H9 (cell line): ENCODE measurements at regions not wholly inside any gene's neighbourhood (a gene's known extent, or its start where the extent isn't known, plus 50 kb on each side); places are given as distances from the start of the nearest gene placed in this dataset.
"Not testable (repeated sequence)": the region's sequence is repeated elsewhere in the genome, so short reads cannot be mapped to it uniquely, and the experiment has no call there.

Experiments used
- DNase-seq: peaks from one replicate; pipeline ENCODE4 v3.0.0-alpha.2; 2017
- H2AFZ ChIP-seq: one replicate; pipeline ENCODE4 v1.6.1; 2013; ENCODE audit warnings: mild to moderate bottlenecking, low read length, control low read depth, moderate library complexity
- H2AK5ac ChIP-seq: 2 replicates; pipeline ENCODE4 v1.6.1; 2013; ENCODE audit warnings: low read length, control low read depth, mixed read lengths; ENCODE audit not compliant: insufficient read length
- H2BK120ac ChIP-seq: one replicate; pipeline ENCODE4 v1.6.1; 2013; ENCODE audit warnings: low read depth, mild to moderate bottlenecking, low read length, control low read depth, inconsistent platforms; ENCODE audit not compliant: poor library complexity, severe bottlenecking
- H2BK12ac ChIP-seq: 2 replicates; pipeline ENCODE4 v1.6.1; 2013; ENCODE audit warnings: low read length, control low read depth, mixed read lengths, low read depth; ENCODE audit not compliant: insufficient read length
- H2BK15ac ChIP-seq: 2 replicates; pipeline ENCODE4 v1.6.1; 2013; ENCODE audit warnings: low read depth, low read length, control low read depth
- H2BK20ac ChIP-seq: one replicate; pipeline ENCODE4 v1.6.1; 2013; ENCODE audit warnings: low read depth, mild to moderate bottlenecking, low read length, control low read depth, inconsistent platforms; ENCODE audit not compliant: poor library complexity, severe bottlenecking
- H2BK5ac ChIP-seq: 2 replicates; pipeline ENCODE4 v1.6.1; 2013; ENCODE audit warnings: low read length, control low read depth, mixed read lengths; ENCODE audit not compliant: insufficient read length
- H3K14ac ChIP-seq: 2 replicates; pipeline ENCODE4 v1.6.1; 2013; ENCODE audit warnings: low read length, control low read depth; ENCODE audit not compliant: insufficient read depth
- H3K18ac ChIP-seq: 2 replicates; pipeline ENCODE4 v1.6.1; 2013; ENCODE audit warnings: low read depth, mild to moderate bottlenecking, mixed read lengths, low read length, control low read depth; ENCODE audit not compliant: insufficient read length
- H3K23ac ChIP-seq: 2 replicates; pipeline ENCODE4 v1.6.1; 2013; ENCODE audit warnings: low read length, control low read depth, mixed read lengths, low read depth; ENCODE audit not compliant: insufficient read length
- H3K23me2 ChIP-seq: 2 replicates; pipeline ENCODE4 v1.6.1; 2013; ENCODE audit warnings: low read depth, mild to moderate bottlenecking, mixed read lengths, low read length, control low read depth; ENCODE audit not compliant: insufficient read length, poor library complexity, severe bottlenecking
- H3K27ac ChIP-seq: 2 replicates; pipeline ENCODE4 v1.5.1; 2013; ENCODE audit warnings: low read length, control low read depth, mixed read lengths, low read depth; ENCODE audit not compliant: insufficient read length
- H3K27me3 ChIP-seq: 2 replicates; pipeline ENCODE4 v1.6.1; 2013; ENCODE audit warnings: low read length, control low read depth, inconsistent platforms; ENCODE audit not compliant: insufficient read depth
- H3K4ac ChIP-seq: 2 replicates; pipeline ENCODE4 v1.6.1; 2013; ENCODE audit warnings: low read depth, mild to moderate bottlenecking, control low read depth, inconsistent platforms, low read length, moderate library complexity
- H3K4me1 ChIP-seq: 2 replicates; pipeline ENCODE4 v1.6.1; 2013; ENCODE audit warnings: low read length, control low read depth, inconsistent platforms; ENCODE audit not compliant: insufficient read depth
- H3K4me2 ChIP-seq: 2 replicates; pipeline ENCODE4 v1.6.1; 2013; ENCODE audit warnings: low read length, control low read depth, mixed read lengths; ENCODE audit not compliant: insufficient read length, insufficient read depth
- H3K56ac ChIP-seq: 2 replicates; pipeline ENCODE4 v1.6.1; 2013; ENCODE audit warnings: low read depth, mild to moderate bottlenecking, mixed read lengths, low read length, control low read depth; ENCODE audit not compliant: insufficient read length
- H3K79me1 ChIP-seq: 2 replicates; pipeline ENCODE4 v1.6.1; 2013; ENCODE audit warnings: low read depth, mild to moderate bottlenecking, moderate library complexity, low read length, control low read depth, inconsistent platforms; ENCODE audit not compliant: insufficient read depth, poor library complexity, severe bottlenecking
- H3K79me2 ChIP-seq: 2 replicates; pipeline ENCODE4 v1.6.1; 2013; ENCODE audit warnings: low read length, control low read depth, inconsistent platforms; ENCODE audit not compliant: insufficient read depth
- H3K9ac ChIP-seq: 2 replicates; pipeline ENCODE4 v1.6.1; 2013; ENCODE audit warnings: low read length, control low read depth, mixed read lengths; ENCODE audit not compliant: insufficient read length; ENCODE audit errors: extremely low read depth
- H3K9me3 ChIP-seq: one replicate; pipeline ENCODE4 v1.6.1; 2013; ENCODE audit warnings: low read depth, low read length, inconsistent platforms; ENCODE audit not compliant: control insufficient read depth
- H3T11ph ChIP-seq: one replicate; pipeline ENCODE4 v1.6.1; 2013; ENCODE audit warnings: mild to moderate bottlenecking, low read length, control low read depth, inconsistent platforms
- H4K20me1 ChIP-seq: one replicate; pipeline ENCODE4 v1.6.1; 2013; ENCODE audit not compliant: control insufficient read depth, insufficient read length, insufficient read depth
- H4K5ac ChIP-seq: 2 replicates; pipeline ENCODE4 v1.6.1; 2013; ENCODE audit warnings: low read depth, mild to moderate bottlenecking, mixed read lengths, low read length, control low read depth; ENCODE audit not compliant: insufficient read length
- H4K8ac ChIP-seq: replicated peaks from 2 replicates; pipeline ENCODE4 v1.6.1; 2013; ENCODE audit warnings: low read length, control low read depth, mixed read lengths, low read depth; ENCODE audit not compliant: insufficient read length
- H4K91ac ChIP-seq: 2 replicates; pipeline ENCODE4 v1.6.1; 2013; ENCODE audit warnings: low read depth, mild to moderate bottlenecking, moderate library complexity, mixed read lengths, low read length, control low read depth; ENCODE audit not compliant: insufficient read length
- H3K27ac Mint-ChIP-seq, 3 experiments: 2 replicates in 2 of 3; 3 replicates in 1 of 3; pipeline ENCODE4 v1.8.0; 2020 to 2021; ENCODE audit warnings: mixed read lengths in 3 of 3, mild to moderate bottlenecking in 1 of 3, moderate library complexity in 1 of 3
- H3K27me3 Mint-ChIP-seq: 2 replicates; pipeline ENCODE4 v1.8.0; 2021; ENCODE audit warnings: low read depth, mild to moderate bottlenecking, moderate library complexity, mixed read lengths
- H3K36me3 Mint-ChIP-seq, 3 experiments: 2 replicates in 2 of 3; 3 replicates in 1 of 3; pipeline ENCODE4 v1.8.0; 2020 to 2021; ENCODE audit warnings: low read depth in 3 of 3, mixed read lengths in 3 of 3; ENCODE audit not compliant: insufficient read depth in 1 of 3
- H3K4me1 Mint-ChIP-seq, 2 experiments: 2 replicates each; pipeline ENCODE4 v1.8.0; 2020; ENCODE audit warnings: mixed read lengths in 2 of 2
- H3K4me3 Mint-ChIP-seq, 2 experiments: 2 replicates in 1 of 2; 3 replicates in 1 of 2; pipeline ENCODE4 v1.8.0; 2020 to 2021; ENCODE audit warnings: mild to moderate bottlenecking in 2 of 2, mixed read lengths in 2 of 2, moderate library complexity in 1 of 2
- H3K9me3 Mint-ChIP-seq, 2 experiments: 2 replicates in 1 of 2; 3 replicates in 1 of 2; pipeline ENCODE4 v1.8.0; 2020; ENCODE audit warnings: mild to moderate bottlenecking in 2 of 2, mixed read lengths in 2 of 2, moderate library complexity in 1 of 2
- CTCF ChIP-seq: fragments of 200-600 bp; sonication (generic); conservative IDR thresholded peaks from 3 replicates; pipeline ENCODE4 v1.8.0; 2021; ENCODE audit warnings: antibody characterized with exemption, mild to moderate bottlenecking
- WGBS: extraction: QIAGEN DNeasy Blood & Tissue Kit; methylation state at CpG from one replicate; pipeline ENCODE4 v1.1.7; 2013; ENCODE audit warnings: missing lambda C conversion rate, low lambda C conversion rate, mixed read lengths; ENCODE audit not compliant: insufficient read length; ENCODE audit errors: extremely low coverage; 5-methylcytosine and 5-hydroxymethylcytosine counted together

GRCh38 chr7:66505531-66506451 is 122.9 kb upstream of the KCTD7 start:
- H3K4me1 ChIP-seq, result no peaks in the 10 kb centered on the region
- H3K23ac ChIP-seq, result no peak overlapping the region
- no peak overlapping the region for H3K9ac ChIP-seq
- no peaks in the 10 kb centered on the region for H3K9me3 ChIP-seq
- H2AK5ac ChIP-seq, result no peak overlapping the region
- WGBS, result no CpG with 5 or more reads among the region's 86 CpGs
- Mint-ChIP-seq H3K4me3 (no peak overlapping the region), H3K36me3 (no peaks in the 10 kb centered on the region), H3K4me1 (no peaks in the 10 kb centered on the region), H3K27ac (no peak overlapping the region), H3K27me3 (peaks cover 5% of the 10 kb centered on the region; the same call in 1 of the 2 replicates), H3K9me3 (no peaks in the 10 kb centered on the region)
- no peak overlapping the region for H2BK12ac ChIP-seq
- no peak overlapping the region for H2BK20ac ChIP-seq
- H4K8ac ChIP-seq, result no peak overlapping the region
- no peak overlapping the region for H3K14ac ChIP-seq
- no peak overlapping the region for H3K18ac ChIP-seq
- DNase-seq, result no peak
- no peak overlapping the region for H2AFZ ChIP-seq
- no peak overlapping the region for H3T11ph ChIP-seq
- H3K56ac ChIP-seq, result no peak overlapping the region
- no peak overlapping the region for H2BK120ac ChIP-seq
- no peak overlapping the region for H3K27ac ChIP-seq
- no peaks in the 10 kb centered on the region for H3K27me3 ChIP-seq
- no peak overlapping the region for H3K4ac ChIP-seq
- no peak overlapping the region for H3K4me2 ChIP-seq
- H4K91ac ChIP-seq, result no peak overlapping the region
- H2BK15ac ChIP-seq, result no peak overlapping the region
- no peaks in the 10 kb centered on the region for H3K23me2 ChIP-seq
- H2BK5ac ChIP-seq, result no peak overlapping the region
- no peaks in the 10 kb centered on the region for H3K79me1 ChIP-seq
- no peak for TF ChIP-seq CTCF
- H4K20me1 ChIP-seq, result no peaks in the 10 kb centered on the region
- no peak overlapping the region for H4K5ac ChIP-seq
- H3K79me2 ChIP-seq, result no peaks in the 10 kb centered on the region

- H3K4ac ChIP-seq, H3K4me1 Mint-ChIP-seq, H2BK15ac ChIP-seq, H3K27ac Mint-ChIP-seq, H2BK20ac ChIP-seq, H3K23ac ChIP-seq, H4K8ac ChIP-seq, H3K27me3 Mint-ChIP-seq, H3K79me1 ChIP-seq, H2AK5ac ChIP-seq, H3K36me3 Mint-ChIP-seq, H4K91ac ChIP-seq, DNase-seq, H3K4me1 ChIP-seq, H3K9ac ChIP-seq, H3T11ph ChIP-seq, H3K23me2 ChIP-seq, H3K9me3 Mint-ChIP-seq, H3K27me3 ChIP-seq, H2BK12ac ChIP-seq, H2BK5ac ChIP-seq, H3K14ac ChIP-seq, H2BK120ac ChIP-seq, H3K56ac ChIP-seq, H3K27ac ChIP-seq, H3K18ac ChIP-seq, H3K4me3 Mint-ChIP-seq, H4K20me1 ChIP-seq, H3K9me3 ChIP-seq, H3K4me2 ChIP-seq, H3K79me2 ChIP-seq, H4K5ac ChIP-seq, H2AFZ ChIP-seq: not testable (repeated sequence)
- WGBS, result no CpG with 5 or more reads among the region's 10 CpGs
Measured at GRCh38 chr7:66506703-66507102, 122.0 kb upstream of the KCTD7 start.
